HS-27A (cell line): ENCODE measurements at regions not wholly inside any gene's neighbourhood (a gene's known extent, or its start where the extent isn't known, plus 50 kb on each side); places are given as distances from the start of the nearest gene placed in this dataset.
A peak's percentile ranks its signal among the peaks of the same experiment; 100 is the strongest.
"Not testable (repeated sequence)": the region's sequence is repeated elsewhere in the genome, so short reads cannot be mapped to it uniquely, and the experiment has no call there.

Source experiments
- DNase-seq: peaks from one replicate; pipeline ENCODE4 v3.0.0-alpha.2; 2012; ENCODE audit warnings: low read depth, missing footprints

GRCh38 chr6:28768187-28768913, 155.4 kb downstream of the TRIM27 start:
- no peak for DNase-seq

- no peak for DNase-seq
Observed at GRCh38 chr6:28769626-28770402, 154.0 kb downstream of the TRIM27 start.

GRCh38 chr6:28770732-28771131, 153.1 kb downstream of the TRIM27 start:
- DNase-seq: no peak

- DNase-seq: no peak
Observed at GRCh38 chr6:28771401-28772267, 152.2 kb downstream of the TRIM27 start.

GRCh38 chr6:28772480-28773381, 151.1 kb downstream of the TRIM27 start:
- DNase-seq: no peak

GRCh38 chr6:28774292-28775051, 149.3 kb downstream of the TRIM27 start:
- DNase-seq: no peak

- no peak for DNase-seq
Observed at GRCh38 chr6:28775052-28775376, 148.8 kb downstream of the TRIM27 start.

GRCh38 chr6:28775405-28776129, 148.2 kb downstream of the TRIM27 start:
- no peak for DNase-seq

GRCh38 chr6:28776269-28777146, 147.3 kb downstream of the TRIM27 start:
- DNase-seq: no peak

- DNase-seq: no peak
Observed at GRCh38 chr6:28777147-28777461, 146.7 kb downstream of the TRIM27 start.

- DNase-seq: no peak
Observed at GRCh38 chr6:28782113-28782673, 141.6 kb downstream of the TRIM27 start.

- no peak for DNase-seq
Observed at GRCh38 chr6:28785962-28786679, 137.7 kb downstream of the TRIM27 start.

- DNase-seq: peak; percentile 66
Observed at GRCh38 chr6:28789553-28790083, 134.2 kb downstream of the TRIM27 start.

- DNase-seq: no peak
Observed at GRCh38 chr6:28791002-28791383, 132.8 kb downstream of the TRIM27 start.

GRCh38 chr6:28794175-28795002, 129.4 kb downstream of the TRIM27 start:
- DNase-seq: no peak

GRCh38 chr6:28800647-28801046, 123.1 kb downstream of the TRIM27 start:
- DNase-seq: not testable (repeated sequence)
